ENCODE measurements at regions not wholly inside any gene's neighbourhood (a gene's known extent, or its start where the extent isn't known, plus 50 kb on each side); places are given as distances from the start of the nearest gene placed in this dataset.

DNA sequence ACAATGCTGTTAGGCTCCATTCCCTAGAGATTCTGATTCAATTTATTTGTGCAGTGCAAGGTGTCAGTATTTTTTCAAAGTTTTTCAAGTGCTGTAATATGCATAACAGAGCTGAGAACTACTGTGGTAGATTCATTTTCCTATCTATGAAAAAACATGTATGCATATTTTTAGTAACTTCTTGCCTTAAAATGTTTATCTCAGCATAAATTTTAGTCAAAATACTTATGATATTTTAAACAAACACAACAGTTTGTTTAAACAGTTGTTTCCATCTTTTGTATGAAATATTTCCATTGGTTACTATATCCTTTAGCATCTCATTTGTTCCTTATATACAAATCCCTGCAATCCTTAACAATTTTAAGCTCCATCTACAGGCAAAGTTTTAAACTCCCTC, 624.8 kb upstream of the ADGRL3 start:
- DNase-seq (ENCODE audit: low spot score) (no peak), ATAC-seq (no peak)
- TF ChIP-seq, protein P1, sequence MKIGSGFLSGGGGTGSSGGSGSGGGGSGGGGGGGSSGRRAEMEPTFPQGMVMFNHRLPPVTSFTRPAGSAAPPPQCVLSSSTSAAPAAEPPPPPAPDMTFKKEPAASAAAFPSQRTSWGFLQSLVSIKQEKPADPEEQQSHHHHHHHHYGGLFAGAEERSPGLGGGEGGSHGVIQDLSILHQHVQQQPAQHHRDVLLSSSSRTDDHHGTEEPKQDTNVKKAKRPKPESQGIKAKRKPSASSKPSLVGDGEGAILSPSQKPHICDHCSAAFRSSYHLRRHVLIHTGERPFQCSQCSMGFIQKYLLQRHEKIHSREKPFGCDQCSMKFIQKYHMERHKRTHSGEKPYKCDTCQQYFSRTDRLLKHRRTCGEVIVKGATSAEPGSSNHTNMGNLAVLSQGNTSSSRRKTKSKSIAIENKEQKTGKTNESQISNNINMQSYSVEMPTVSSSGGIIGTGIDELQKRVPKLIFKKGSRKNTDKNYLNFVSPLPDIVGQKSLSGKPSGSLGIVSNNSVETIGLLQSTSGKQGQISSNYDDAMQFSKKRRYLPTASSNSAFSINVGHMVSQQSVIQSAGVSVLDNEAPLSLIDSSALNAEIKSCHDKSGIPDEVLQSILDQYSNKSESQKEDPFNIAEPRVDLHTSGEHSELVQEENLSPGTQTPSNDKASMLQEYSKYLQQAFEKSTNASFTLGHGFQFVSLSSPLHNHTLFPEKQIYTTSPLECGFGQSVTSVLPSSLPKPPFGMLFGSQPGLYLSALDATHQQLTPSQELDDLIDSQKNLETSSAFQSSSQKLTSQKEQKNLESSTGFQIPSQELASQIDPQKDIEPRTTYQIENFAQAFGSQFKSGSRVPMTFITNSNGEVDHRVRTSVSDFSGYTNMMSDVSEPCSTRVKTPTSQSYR (CRISPR knock-in tag; IDR thresholded peaks at IDR 0.05): no peak
- TF ChIP-seq ZNF317 (CRISPR knock-in tag; IDR thresholded peaks at IDR 0.05; ENCODE audit: borderline replicate concordance, low read depth) (no peak), JAZF1 (CRISPR knock-in tag; IDR thresholded peaks at IDR 0.05) (no peak), ATF3 (CRISPR knock-in tag; conservative IDR thresholded peaks at IDR 0.05) (no peak), ZNF671 (CRISPR knock-in tag; IDR thresholded peaks at IDR 0.05) (no peak), RELA (CRISPR knock-in tag; IDR thresholded peaks at IDR 0.05; ENCODE audit: borderline replicate concordance) (no peak), ZBTB21 (CRISPR knock-in tag; IDR thresholded peaks at IDR 0.05; ENCODE audit: borderline replicate concordance) (no peak), JUN (CRISPR knock-in tag; IDR thresholded peaks at IDR 0.05) (no peak), SMAD3 (CRISPR knock-in tag; IDR thresholded peaks at IDR 0.05; ENCODE audit: borderline replicate concordance) (no peak), EMX1 (CRISPR knock-in tag; IDR thresholded peaks at IDR 0.05) (no peak), IRF2 (CRISPR knock-in tag; IDR thresholded peaks at IDR 0.05; ENCODE audit: borderline replicate concordance, low read depth) (no peak), NFATC4 (CRISPR knock-in tag; IDR thresholded peaks at IDR 0.05) (no peak), GTF2I (CRISPR knock-in tag; conservative IDR thresholded peaks at IDR 0.05) (no peak), CDX4 (CRISPR knock-in tag; IDR thresholded peaks at IDR 0.05; ENCODE audit: borderline replicate concordance) (no peak), E2F4 (CRISPR knock-in tag; IDR thresholded peaks at IDR 0.05; ENCODE audit: borderline replicate concordance, low read depth) (no peak), TEAD1 (CRISPR knock-in tag; IDR thresholded peaks at IDR 0.05) (no peak)
- TF ChIP-seq, protein P2, sequence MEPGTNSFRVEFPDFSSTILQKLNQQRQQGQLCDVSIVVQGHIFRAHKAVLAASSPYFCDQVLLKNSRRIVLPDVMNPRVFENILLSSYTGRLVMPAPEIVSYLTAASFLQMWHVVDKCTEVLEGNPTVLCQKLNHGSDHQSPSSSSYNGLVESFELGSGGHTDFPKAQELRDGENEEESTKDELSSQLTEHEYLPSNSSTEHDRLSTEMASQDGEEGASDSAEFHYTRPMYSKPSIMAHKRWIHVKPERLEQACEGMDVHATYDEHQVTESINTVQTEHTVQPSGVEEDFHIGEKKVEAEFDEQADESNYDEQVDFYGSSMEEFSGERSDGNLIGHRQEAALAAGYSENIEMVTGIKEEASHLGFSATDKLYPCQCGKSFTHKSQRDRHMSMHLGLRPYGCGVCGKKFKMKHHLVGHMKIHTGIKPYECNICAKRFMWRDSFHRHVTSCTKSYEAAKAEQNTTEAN (CRISPR knock-in tag; IDR thresholded peaks at IDR 0.05): no peak
- TF ChIP-seq, protein P3, sequence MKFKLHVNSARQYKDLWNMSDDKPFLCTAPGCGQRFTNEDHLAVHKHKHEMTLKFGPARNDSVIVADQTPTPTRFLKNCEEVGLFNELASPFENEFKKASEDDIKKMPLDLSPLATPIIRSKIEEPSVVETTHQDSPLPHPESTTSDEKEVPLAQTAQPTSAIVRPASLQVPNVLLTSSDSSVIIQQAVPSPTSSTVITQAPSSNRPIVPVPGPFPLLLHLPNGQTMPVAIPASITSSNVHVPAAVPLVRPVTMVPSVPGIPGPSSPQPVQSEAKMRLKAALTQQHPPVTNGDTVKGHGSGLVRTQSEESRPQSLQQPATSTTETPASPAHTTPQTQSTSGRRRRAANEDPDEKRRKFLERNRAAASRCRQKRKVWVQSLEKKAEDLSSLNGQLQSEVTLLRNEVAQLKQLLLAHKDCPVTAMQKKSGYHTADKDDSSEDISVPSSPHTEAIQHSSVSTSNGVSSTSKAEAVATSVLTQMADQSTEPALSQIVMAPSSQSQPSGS (CRISPR knock-in tag; IDR thresholded peaks at IDR 0.05; ENCODE audit: borderline replicate concordance, low read depth): no peak
- POLR2A ChIA-PET: no interaction called here
- no peaks in the 10 kb centered on the region for H3K9me3 Mint-ChIP-seq
- no peak overlapping the region for H3K4me3 Mint-ChIP-seq
- no peaks in the 10 kb centered on the region for H3K36me3 Mint-ChIP-seq
- CTCF ChIA-PET: no interaction called here
- H3K27me3 Mint-ChIP-seq (ENCODE audit: low read depth): no peaks in the 10 kb centered on the region
- no peak overlapping the region for H3K27ac Mint-ChIP-seq
- no peaks in the 10 kb centered on the region for H3K4me1 Mint-ChIP-seq

DNA sequence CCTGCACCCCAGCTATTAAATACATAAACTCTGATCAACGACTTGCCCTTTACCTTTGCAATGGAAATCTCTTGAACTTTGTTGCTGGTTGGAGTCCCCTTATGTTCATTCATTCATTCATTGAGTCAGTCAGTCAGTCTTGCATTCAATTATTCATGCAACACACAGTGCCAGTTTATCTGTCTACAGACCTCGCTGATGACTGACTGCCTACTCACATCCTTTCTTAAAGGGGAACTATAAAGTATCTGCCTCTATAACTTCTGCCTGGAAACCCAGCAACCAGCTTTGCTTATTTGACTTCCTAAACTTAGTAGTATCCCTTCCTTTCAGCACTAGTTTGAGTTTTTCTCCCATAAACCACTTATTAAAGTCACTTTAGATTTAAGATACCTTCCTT, 620.8 kb upstream of the ADGRL3 start:
- Mint-ChIP-seq H3K36me3 (no peaks in the 10 kb centered on the region), H3K9me3 (no peaks in the 10 kb centered on the region), H3K4me1 (peaks cover 4% of the 10 kb centered on the region), H3K27ac (no peak overlapping the region), H3K4me3 (no peak overlapping the region), H3K27me3 (ENCODE audit: low read depth) (no peaks in the 10 kb centered on the region)
- ATAC-seq (no peak), DNase-seq (ENCODE audit: low spot score) (no peak)
- CTCF ChIA-PET: no interaction called here
- TF ChIP-seq ZNF317 (CRISPR knock-in tag; IDR thresholded peaks at IDR 0.05; ENCODE audit: borderline replicate concordance, low read depth): no peak
- no peak for TF ChIP-seq NFE2L1 (CRISPR knock-in tag; IDR thresholded peaks at IDR 0.05)
- TF ChIP-seq HMGA2 (CRISPR knock-in tag; IDR thresholded peaks at IDR 0.05): no peak
- no peak for TF ChIP-seq GTF2I (CRISPR knock-in tag; conservative IDR thresholded peaks at IDR 0.05)
- no peak for TF ChIP-seq ZNF121 (CRISPR knock-in tag; IDR thresholded peaks at IDR 0.05)
- no peak for TF ChIP-seq SMAD4 (CRISPR knock-in tag; IDR thresholded peaks at IDR 0.05)
- no peak for TF ChIP-seq PRRX2 (CRISPR knock-in tag; IDR thresholded peaks at IDR 0.05)
- TF ChIP-seq JAZF1 (CRISPR knock-in tag; IDR thresholded peaks at IDR 0.05): no peak
- POLR2A ChIA-PET: no interaction called here

Measured in WTC11 (cell line).